HG03558 (cell line): ENCODE measurements at regions not wholly inside any gene's neighbourhood (a gene's known extent, or its start where the extent isn't known, plus 50 kb on each side); places are given as distances from the start of the nearest gene placed in this dataset.
"Not testable (repeated sequence)": the region's sequence is repeated elsewhere in the genome, so short reads cannot be mapped to it uniquely, and the experiment has no call there.

ENCODE experiments used
- ATAC-seq: cut with Tn5 transposase; IDR thresholded peaks from one replicate; pipeline ENCODE4 v1.9.1; 2021; ENCODE audit warnings: moderate number of reproducible peaks; ENCODE audit not compliant: unreplicated experiment; ENCODE audit errors: extremely low read depth

DNA sequence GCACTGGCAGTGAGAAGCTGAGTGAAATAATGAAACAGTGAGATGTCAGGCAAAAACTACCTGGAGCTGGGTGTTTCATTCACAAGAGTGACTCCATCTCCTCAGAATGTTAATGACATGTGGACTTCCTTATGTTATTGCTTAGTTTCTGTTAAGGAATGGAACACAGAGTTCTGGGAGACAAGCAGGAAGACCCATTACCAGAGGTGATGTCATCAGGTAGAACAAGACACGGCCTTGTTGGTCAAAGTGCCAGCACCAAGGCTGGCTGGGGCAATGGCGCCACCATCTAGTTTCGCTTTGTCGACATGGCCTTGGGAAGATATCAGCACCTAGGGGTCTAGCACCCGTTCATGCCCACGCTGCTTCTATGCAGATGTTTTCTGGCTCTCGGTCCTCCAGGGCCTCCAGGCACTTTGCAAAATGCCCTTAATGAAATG lies 252.2 kb downstream of the FAM43A start:
- no peak for ATAC-seq

DNA sequence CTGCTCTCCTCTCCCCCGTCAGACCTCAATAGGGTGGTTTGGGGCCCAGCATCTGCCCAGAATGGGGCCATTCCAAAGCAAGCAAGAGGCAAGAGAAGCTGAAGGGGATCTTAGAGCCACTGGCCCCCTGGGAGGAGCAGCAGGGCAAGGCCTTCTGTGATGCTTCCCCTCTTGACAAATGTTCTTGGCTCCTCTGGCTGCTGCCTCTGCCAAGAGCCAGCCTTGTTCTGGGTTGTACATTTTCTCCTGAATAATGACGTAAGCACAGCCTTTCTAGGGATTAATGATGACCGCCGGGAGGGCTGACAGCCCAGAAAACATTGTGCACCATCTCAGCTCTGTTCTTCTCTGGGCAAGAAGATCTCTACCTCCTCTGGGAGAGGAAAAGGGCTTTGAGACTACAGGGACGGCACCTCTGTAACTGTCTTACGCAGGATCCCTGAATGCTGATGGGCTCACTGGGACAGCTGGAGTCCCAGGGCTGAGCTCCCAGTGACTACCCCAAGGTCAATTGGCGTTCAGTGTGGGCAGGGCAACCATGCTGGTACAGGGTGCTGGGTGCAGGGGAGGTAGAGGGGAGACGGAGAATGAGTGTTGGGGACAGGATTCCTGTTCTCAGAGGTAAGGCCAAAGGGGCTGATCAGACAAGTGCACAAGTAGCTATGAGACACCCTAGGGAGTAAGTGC lies 253.3 kb downstream of the FAM43A start:
- no peak for ATAC-seq

DNA sequence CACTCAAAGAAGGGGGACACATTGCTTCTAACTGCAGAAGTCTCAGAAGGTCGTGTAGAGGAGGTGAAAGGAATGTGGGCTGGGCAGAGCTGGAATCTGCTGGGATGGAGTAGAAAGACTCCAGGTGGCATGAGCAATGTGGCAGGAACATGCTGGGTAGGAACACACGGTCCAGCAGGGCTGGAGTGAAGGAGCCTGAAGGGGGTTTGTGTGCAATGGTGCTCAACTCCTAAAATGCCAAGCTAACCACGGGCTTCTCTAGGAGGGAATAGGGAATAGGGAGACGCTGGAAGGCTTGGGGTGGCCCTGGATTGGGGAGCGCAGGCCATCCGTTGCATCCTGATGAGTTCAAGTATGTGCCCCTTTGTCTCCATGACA lies 253.8 kb downstream of the FAM43A start:
- ATAC-seq: no peak

DNA sequence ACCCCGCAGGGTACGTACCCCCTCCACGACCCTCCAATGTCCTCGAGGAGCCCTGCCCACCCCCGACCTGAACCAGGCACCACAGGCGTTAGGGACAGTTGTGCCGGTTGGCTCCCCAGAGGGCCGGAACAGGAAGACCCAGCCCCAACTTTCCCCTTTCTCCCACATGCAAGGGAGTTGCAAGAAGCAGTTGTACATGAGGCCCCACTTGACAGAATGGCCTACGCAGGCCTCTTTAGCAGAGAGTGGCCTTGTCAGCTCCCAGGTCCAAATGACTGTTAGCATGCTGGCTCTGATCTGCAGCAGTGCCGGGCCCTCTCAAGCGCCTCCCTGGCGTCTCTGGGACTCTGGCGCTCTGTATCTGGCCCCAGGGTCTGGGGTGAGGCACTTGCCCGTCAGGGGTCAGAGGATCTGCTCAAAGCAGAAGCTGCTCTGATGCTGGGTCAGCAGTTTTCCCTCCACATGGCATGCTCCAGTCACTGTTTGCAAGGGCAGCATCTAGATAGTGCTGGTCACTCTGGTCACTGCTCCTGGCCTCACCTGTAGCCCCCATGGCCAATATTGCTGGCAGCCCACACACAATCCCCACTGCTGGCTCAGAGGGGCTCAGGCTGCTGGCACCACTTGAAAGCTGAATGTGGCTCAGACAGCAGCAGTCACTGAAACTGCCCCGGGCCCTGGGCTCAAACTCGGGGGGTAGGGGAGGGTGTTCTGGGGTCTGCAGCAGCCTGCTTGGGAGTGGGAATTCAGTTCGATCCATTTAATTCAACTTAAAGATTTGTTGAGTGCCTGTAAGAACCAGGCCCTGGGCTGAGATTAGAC lies 254.5 kb downstream of the FAM43A start:
- ATAC-seq: no peak

DNA sequence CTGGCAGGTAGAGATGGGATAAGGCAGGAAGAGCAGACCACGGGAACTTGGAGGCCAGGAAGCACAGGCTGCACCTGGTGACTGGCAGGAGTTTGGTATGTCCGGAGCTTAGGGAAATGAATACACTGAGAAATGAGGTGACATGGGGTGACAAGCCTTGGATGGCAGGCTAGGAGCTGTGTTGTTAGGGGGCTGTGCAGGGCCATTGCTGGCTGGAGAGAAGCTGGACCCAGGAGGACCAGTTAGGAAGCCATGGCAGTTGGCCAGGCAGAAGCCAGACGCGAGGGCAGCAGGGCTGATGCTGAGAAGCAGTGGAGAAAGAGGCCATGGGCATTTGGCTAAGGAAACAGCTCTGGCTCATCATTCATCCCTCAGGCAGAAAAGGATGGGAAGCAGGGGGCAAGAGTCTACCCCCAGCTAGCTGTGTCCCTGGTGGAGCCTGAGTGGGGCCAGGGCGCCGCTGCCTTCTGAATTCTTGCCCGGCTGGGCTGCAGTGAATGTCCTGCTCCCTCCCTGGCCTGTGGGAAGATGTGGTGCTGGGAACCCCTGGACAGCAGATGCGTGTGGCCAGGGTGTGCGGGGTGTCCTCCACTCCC lies 255.8 kb downstream of the FAM43A start:
- ATAC-seq: no peak

DNA sequence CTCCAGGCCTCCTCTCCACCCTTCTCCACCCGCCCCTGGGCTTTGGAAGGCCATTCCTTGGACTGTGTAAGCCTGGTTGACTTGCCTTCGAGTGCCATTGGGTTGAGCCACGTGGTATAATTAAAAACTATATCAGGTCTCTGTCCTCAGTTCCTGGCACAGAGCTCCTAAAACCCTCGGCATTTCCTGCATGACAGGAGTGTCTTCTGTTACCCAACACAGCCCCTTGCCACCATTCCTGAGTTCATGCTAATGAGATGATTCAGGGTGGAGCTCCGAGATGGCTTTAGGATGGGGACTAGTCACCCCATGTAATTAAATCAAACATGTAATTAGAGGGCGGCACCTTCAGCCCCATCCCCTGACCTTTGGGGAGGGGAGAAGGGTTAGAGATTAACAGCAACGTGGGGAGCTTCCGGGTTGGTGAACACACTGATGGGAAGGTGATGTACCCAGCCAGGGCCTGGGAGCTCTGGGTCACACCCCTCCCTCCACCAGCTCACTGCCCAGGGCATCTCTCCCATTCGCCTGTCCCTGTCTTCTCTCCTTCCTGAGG lies 256.4 kb downstream of the FAM43A start:
- ATAC-seq: no peak

DNA sequence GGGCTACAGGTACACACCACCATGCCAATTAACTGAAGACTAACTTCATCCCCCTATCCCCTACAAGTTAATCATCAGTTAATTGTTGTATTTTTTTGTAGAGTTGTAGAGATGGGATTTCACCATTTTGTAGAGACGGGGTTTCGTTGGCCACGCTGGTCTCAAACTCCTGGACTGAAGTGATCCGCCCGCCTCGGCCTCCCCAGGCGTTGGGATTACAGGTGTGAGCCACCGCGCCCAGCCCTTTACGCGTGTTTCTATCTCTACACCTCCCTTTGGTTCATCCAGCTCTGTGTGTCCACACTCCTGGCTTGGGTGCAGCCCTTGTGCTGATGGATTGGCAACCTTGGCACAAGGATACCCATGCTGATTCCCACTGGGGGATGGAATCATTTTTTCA lies 258.8 kb downstream of the FAM43A start:
- ATAC-seq: no peak

DNA sequence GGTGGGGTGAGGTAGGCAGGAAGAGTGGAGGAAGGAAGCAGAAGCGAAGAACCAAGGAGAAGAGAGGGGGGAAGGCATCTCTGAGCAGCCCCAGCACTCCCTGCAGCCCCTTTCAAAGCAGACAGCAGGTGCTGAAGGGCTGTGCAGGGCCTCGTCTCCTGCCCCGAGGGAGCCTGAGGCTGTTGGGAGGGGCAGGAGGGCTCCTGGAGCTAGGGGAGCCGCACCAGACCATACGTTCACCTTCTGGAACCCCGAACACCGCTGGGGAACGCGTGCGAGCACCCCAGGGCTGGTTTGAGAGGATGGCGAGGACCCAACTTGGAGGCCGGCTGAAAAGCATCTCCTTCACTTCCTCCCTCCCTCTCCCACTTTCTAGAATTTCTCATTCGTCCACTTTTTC lies 259.8 kb downstream of the FAM43A start:
- ATAC-seq: no peak

DNA sequence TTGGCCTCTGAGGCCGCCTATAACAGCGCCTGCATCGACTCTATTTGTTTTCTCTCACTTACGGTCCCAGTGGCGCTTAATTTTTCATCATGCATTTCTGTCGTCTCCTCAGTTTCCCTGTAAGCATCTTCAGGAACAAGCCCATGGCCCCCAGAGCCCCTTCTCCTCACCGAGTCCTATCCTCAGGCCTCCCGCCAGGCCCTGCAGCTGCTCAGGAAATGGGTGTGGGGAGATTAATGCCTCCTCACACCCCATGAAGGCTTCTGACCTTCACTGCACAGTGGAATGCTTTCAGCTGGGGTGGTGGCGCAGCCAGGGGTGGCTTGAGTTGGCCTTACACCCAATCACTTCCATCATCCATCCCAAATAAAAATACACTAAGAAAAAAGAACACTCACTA lies 260.4 kb downstream of the FAM43A start:
- no peak for ATAC-seq

DNA sequence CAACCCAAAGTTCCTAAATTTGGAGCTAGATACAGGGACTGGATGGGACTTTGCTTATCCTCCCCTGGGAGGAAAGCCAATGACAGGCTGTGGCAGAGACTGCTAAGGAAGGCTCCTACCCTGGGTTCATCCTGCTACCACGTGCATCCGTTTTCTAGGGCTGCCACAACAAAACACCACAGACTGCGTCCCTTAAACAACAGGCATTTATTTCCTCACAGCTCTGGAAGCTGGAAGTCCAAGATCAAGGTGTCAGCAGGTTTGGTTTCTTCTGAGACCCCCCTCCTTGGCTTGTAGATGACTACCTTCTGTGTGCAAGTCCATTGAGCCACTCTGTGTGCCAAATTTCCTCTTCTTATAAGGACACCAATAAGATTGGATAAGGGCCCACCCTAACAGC lies 263.9 kb downstream of the FAM43A start:
- no peak for ATAC-seq

DNA sequence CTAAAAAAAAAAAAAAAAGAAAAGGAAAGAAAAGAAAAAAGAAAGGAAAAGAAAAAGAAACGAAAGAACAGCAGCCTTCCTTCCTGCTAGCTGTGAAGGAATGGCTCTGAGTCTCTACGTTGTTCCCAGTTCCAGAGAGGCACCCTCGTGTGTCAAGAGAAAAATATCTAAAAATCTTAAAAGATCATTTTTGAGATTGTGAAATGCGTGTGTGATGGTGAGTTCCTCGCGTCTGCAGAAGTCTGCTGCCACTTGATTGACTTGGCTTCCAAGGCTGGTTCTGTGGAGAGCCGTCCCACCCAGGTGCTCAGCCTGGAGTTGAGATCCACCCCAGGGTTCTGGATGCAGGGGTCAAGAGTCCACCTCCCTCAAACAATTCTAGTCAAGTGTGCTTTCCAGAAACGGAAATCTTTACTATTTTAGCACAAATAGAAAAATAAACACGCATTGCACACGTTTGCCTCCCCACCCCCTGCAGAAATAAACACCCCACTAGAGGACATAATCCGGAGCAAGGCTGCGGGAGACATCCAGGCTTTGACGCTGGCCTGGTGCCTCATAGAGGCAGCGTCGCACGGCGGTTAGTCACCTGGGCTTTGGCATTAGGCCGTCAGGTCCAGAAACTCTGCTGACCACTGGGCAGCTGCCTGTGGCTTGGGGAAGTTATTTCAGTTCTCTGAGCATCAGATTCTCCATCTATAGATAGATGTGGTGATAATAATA lies 265.4 kb downstream of the FAM43A start:
- no peak for ATAC-seq

DNA sequence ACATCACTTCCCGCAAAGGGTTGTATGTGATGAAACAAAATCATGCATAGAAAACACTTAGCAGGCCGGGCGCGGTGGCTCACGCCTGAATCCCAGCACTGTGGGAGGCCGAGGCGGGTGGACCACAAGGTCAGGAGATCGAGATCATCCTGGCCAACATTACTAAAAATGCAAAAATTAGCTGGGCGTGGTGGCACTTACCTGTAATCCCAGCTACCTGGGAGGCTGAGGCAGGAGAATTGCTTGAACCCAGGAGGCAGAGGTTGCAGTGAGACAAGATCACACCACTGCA lies 265.9 kb downstream of the FAM43A start:
- ATAC-seq: not testable (repeated sequence)

DNA sequence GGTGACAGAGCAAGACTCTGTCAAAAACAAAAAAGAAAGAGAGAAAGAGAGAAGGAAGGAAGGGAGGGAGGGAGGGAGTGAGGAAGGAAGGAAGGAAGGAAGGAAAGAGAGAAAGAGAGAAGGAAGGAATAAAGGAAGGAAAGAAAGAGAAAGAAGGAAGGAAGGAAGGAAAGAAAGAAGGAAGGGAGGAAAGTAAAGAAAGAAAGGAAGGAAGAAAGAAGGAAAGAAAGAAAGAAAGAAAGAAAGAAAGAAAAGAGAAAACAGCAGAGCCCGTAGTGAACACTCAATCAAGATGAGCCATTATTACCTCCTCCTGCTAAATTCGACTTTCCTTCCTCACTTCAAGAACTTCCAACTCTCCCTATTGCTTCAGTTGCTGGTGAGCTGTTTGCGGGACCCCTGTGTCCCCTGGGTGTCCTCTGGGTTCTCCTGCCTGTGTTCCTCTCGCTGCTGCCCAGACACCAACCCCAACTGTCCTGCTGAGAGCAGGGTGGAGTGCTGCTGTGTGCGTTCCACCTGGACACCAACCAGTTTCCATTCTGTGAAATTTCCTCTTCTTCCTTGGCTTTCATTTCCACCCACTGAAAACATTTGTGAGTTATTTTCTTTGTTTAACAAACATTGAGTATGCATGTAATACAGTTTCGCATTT lies 266.4 kb downstream of the FAM43A start:
- no peak for ATAC-seq

DNA sequence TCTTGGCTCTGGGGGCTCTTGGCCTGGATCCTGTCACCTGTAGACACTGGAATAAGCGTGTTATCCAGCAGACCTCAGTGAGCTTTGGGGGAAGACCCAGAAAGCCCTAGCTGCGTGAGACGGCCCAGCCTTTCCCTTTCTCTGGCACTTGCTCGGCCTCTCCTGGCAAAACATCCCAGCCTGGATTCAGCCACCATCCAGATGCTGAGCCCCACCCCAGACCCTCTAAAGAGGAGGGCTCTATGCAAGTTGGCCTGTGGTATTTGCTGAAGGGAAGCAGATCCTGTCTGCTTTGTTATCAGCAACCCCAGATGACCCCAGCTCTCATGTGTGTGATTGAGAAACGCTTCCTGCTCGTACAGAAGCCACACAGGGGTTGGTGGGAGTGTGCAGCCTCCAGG lies 267.2 kb downstream of the FAM43A start:
- ATAC-seq: no peak

DNA sequence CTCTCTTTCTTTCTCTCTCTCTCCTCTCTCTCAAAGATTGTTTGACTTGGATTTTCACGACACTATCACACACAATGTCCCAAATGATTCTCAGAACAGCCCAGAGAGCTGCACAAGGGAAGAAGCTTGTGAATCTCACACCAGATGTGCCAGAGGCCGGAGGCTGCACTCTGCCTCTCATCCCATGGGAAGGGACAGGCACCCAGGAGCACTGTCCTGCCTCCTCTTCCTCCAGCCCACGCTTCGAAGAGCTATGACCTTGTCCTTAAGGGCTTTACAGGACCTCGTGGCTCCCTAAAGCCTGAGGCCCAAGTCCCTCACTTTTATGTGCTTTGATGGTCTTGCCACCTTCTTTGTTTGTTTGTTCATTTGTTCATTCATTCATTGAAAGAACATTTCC lies 267.6 kb downstream of the FAM43A start:
- no peak for ATAC-seq

DNA sequence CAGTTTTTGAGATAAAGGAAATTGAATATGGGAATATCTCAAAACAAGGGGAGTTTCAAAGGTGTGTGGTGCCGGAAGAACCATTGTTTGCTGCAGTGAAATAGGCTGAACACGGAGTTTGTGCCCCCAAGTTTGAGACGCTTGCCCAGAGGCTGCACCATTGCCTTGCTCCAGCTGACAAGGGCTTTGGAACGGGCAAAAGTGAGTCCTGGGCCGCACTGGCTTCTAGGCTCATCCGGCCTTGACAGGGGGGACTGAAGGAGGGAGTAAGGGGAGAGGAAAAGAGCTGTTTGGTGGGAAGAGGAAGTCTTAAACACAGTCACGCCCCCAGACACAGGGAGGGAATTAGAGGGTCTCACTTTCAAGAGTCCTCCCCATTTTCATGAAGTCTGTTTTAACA lies 269.9 kb downstream of the FAM43A start:
- no peak for ATAC-seq

DNA sequence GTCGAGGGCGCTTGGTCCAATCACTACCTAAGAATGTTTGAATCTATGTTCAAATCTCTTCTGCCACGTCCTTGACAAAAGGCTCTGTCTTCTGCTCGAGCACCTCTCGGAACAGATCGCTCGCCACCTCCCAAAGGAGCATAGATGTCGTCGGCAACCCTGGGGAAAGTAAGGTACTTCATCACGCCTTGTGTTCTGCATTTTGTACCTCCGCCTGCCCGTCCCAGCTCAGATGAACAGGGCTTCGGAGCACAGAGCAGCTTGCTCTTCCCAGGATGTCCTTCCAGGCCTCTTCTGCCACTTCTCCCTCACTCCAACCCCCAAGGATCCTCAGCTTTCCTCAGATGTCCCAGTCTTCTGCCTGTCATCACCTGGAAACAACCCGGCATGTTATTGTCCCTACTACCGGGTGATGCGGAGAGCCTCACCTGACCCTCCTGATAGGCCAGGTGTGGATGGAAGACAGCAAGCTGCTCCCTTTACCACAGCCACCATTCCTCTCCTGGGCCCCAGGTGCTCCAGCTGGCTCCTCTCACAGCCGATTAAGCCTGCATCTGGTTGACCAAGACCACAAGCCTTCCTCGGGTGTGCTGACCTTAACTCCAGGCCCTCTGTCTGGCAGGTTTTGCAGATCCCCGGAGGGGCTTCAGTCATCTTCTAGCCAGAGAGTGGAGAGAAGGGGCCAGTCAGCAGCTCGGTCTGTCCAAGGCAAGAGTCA lies 270.5 kb downstream of the FAM43A start:
- ATAC-seq: no peak

DNA sequence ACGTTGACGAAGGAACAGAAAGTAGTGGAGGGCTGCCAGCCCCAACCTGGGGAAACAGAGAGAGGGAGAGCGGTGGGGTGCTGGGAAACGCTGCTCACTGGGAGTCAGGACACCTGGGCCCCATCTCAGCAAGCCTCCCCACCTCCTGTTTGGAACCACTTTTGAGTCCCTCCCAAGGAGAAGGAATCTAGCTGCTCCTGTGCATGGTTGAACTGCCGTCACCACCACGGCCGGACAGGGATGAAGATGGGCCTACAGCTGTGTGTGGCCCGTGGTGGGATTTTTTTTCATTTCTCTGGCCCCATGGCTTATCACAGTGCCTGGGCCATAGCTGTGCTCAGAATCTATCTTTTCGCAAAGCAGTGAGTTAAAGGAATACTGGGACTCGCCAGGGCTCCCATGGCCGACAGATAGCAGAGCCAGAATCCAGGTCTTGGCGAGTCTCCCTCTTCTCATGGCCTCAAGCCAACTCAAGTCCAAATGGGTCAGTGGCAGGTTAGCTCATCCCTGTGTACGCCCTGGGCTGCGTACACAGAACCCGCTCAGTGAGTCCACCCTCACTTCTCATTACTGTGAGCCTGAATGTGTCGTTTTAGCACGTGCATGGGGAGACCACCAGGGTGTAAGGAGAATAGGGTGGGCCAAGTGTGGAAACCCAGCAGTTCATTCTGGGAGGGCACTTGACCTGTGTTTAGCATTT lies 271.2 kb downstream of the FAM43A start:
- no peak for ATAC-seq

DNA sequence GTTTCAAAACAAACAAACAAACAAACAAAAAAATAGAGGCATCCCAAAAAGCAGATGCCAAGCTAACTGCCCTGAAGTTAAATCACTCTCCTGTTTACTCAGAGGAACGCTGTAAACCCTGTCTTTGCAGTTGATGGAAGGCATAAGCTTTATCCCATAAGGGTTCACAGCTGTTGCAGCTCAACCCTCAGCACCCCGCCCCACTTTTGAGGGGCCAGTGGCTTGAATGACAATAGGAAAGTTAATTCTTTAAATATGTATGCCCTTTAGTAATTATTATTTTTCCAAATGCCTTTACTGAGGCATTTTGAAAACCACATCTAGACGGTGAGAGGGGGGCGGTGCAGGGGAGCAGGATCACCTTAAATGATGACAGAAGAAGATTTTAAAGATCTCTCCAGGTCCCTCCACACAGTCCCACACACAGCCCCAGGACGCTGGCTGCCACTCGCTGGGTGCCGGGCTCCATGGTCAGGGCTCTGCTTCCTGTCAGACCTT lies 272.1 kb downstream of the FAM43A start:
- ATAC-seq: no peak
